ENCODE measurements at regions not wholly inside any gene's neighbourhood (a gene's known extent, or its start where the extent isn't known, plus 50 kb on each side); places are given as distances from the start of the nearest gene placed in this dataset.

DNA sequence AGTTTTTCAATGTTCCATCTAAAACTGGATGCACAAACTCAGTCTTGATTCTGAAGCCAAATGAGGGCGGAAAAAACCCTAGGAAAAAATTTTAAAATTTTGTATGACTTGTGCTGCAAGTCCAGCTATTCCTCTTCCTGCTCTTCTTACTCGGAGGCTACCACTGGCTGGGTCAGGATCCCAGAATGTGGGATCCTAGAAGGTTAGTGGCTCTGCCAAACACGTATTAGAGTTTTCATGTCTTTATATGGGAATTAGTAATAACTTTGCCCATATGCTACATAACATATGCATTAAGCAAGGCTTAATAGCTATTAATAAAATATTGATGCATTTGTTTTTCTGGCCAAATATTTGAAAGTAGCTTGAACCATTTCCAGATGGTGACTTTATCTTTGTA is 458.3 kb downstream of the AGTPBP1 start:
- Histone ChIP-seq H3K9me3 (no peaks in the 10 kb centered on the region), H3K27ac (no peak overlapping the region), H3K4me3 (no peak overlapping the region), H3K4me1 (no peaks in the 10 kb centered on the region), H3K36me3 (no peaks in the 10 kb centered on the region), H3K27me3 (no peaks in the 10 kb centered on the region)
- DNase-seq, result no peak
- in situ Hi-C loops (cut with MboI; ENCODE audit: low pct_ligation_motif_present in 1 of 4, low pct_unique_long_range_greater_than_20kb in 1 of 4, low sequenced_read_pairs in 3 of 4) (loop anchor here in 1 of 4 donors (25.0 kb wide), 1 partner anchor 104 kb away; no protein-coding TSS in a partner anchor), intact Hi-C loops (cut with DNase I; ENCODE audit: low total_unique reads) (no loop called here)
- WGBS, 2 donors (ENCODE audit: low coverage in 1 of 2), result 56 to 72% methylated on average over 3 of the region's 3 CpGs
- no peak for TF ChIP-seq POLR2AphosphoS5 (IDR thresholded peaks at IDR 0.05)
- no peak for TF ChIP-seq EP300 (IDR thresholded peaks at IDR 0.05; ENCODE audit: low read depth)
- TF ChIP-seq POLR2A (IDR thresholded peaks at IDR 0.05), result no peak
- TF ChIP-seq CTCF (IDR thresholded peaks at IDR 0.05), result no peak

GRCh38 chr9:85278769-85279168 is 463.0 kb downstream of the AGTPBP1 start:
- intact Hi-C loops (cut with DNase I; ENCODE audit: low total_unique reads), result no loop called here
- DNase-seq, result no peak
- no peaks in the 10 kb centered on the region for H3K9me3 ChIP-seq
- in situ Hi-C loops (cut with MboI; ENCODE audit: low pct_ligation_motif_present in 1 of 4, low pct_unique_long_range_greater_than_20kb in 1 of 4, low sequenced_read_pairs in 3 of 4), result loop anchor here in 1 of 4 donors (25.0 kb wide), 1 partner anchor 109 kb away; no protein-coding TSS in a partner anchor
- WGBS, 2 donors (ENCODE audit: low coverage in 1 of 2), result 65 to 71% methylated on average over 4 of the region's 4 CpGs
- no peaks in the 10 kb centered on the region for H3K27me3 ChIP-seq
- no peaks in the 10 kb centered on the region for H3K36me3 ChIP-seq
- TF ChIP-seq EP300 (IDR thresholded peaks at IDR 0.05; ENCODE audit: low read depth), result no peak
- TF ChIP-seq CTCF (IDR thresholded peaks at IDR 0.05), result no peak
- TF ChIP-seq POLR2AphosphoS5 (IDR thresholded peaks at IDR 0.05), result no peak
- TF ChIP-seq POLR2A (IDR thresholded peaks at IDR 0.05), result no peak
- H3K4me3 ChIP-seq, result no peak overlapping the region
- H3K4me1 ChIP-seq, result no peaks in the 10 kb centered on the region
- no peak overlapping the region for H3K27ac ChIP-seq

GRCh38 chr9:85276741-85277140 is 465.0 kb downstream of the AGTPBP1 start:
- H3K36me3 ChIP-seq, result no peaks in the 10 kb centered on the region
- DNase-seq, result no peak
- TF ChIP-seq POLR2AphosphoS5 (IDR thresholded peaks at IDR 0.05) (no peak), EP300 (IDR thresholded peaks at IDR 0.05; ENCODE audit: low read depth) (no peak)
- no peaks in the 10 kb centered on the region for H3K27me3 ChIP-seq
- 39 to 49% methylated on average over 4 of the region's 4 CpGs for WGBS, 2 donors (ENCODE audit: low coverage in 1 of 2)
- intact Hi-C loops (cut with DNase I; ENCODE audit: low total_unique reads) (no loop called here), in situ Hi-C loops (cut with MboI; ENCODE audit: low pct_ligation_motif_present in 1 of 4, low pct_unique_long_range_greater_than_20kb in 1 of 4, low sequenced_read_pairs in 3 of 4) (loop anchor here in 1 of 4 donors (25.0 kb wide), 1 partner anchor 111 kb away; no protein-coding TSS in a partner anchor)
- no peak overlapping the region for H3K4me3 ChIP-seq
- H3K4me1 ChIP-seq, result no peaks in the 10 kb centered on the region
- no peak overlapping the region for H3K27ac ChIP-seq
- no peaks in the 10 kb centered on the region for H3K9me3 ChIP-seq

DNA sequence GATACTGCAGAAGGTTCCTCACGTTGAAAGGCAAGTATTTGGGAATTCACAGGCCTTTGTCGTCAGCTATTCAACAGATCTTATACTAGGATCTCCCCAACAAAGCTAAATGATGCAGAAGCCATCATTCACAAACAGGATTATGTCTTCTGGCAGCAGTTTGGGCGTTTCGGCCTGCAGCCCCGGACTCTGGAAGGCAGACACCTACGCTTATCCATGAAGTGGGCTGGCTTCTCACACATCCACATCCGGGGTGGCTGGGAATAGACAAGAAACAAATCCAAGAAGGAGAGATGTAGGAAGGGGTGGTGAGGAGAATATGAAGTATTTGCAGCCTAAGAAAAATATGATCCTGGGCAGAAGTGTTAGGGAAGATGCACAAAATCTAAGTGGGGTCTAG is 471.9 kb downstream of the AGTPBP1 start:
- WGBS, 2 donors (ENCODE audit: low coverage in 1 of 2), result 71 to 81% methylated on average over 7 of the region's 7 CpGs
- DNase-seq, result no peak
- Histone ChIP-seq H3K27me3 (no peaks in the 10 kb centered on the region), H3K36me3 (no peaks in the 10 kb centered on the region), H3K4me1 (no peaks in the 10 kb centered on the region), H3K9me3 (no peaks in the 10 kb centered on the region), H3K27ac (no peak overlapping the region), H3K4me3 (no peak overlapping the region)
- intact Hi-C loops (cut with DNase I; ENCODE audit: low total_unique reads) (no loop called here), in situ Hi-C loops (cut with MboI; ENCODE audit: low pct_ligation_motif_present in 1 of 4, low pct_unique_long_range_greater_than_20kb in 1 of 4, low sequenced_read_pairs in 3 of 4) (loop anchor here in 2 of 4 donors (25.0 kb wide), 3 partner anchors 583 to 858 kb away; partner anchors contain the start of gene NTRK2 (in 1 of the 2))
- TF ChIP-seq POLR2AphosphoS5 (IDR thresholded peaks at IDR 0.05) (no peak), CTCF (IDR thresholded peaks at IDR 0.05) (no peak), POLR2A (IDR thresholded peaks at IDR 0.05) (no peak), EP300 (IDR thresholded peaks at IDR 0.05; ENCODE audit: low read depth) (no peak)

DNA sequence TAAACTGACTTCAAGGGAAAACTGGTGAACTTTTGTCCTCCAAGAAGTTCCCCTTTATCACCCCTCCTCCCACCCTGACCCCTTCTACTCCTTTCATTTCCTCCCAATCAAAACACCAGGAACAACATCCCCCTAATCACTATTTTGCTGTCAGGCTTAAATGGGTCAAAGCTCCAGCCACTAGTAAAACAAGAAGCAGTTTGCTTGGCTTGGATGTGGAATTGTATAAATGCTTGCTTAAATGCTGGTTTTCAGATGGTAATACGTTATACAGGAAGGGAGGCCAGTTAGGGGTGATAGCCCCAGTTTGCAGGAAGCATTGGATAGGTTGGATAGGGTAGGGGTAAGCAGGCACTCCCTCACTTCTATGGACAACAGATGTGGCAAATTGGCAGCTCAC is 473.6 kb downstream of the AGTPBP1 start:
- TF ChIP-seq CTCF (IDR thresholded peaks at IDR 0.05), result no peak
- TF ChIP-seq POLR2AphosphoS5 (IDR thresholded peaks at IDR 0.05), result no peak
- TF ChIP-seq EP300 (IDR thresholded peaks at IDR 0.05; ENCODE audit: low read depth), result no peak
- in situ Hi-C loops (cut with MboI; ENCODE audit: low pct_ligation_motif_present in 1 of 4, low pct_unique_long_range_greater_than_20kb in 1 of 4, low sequenced_read_pairs in 3 of 4) (loop anchor here in 2 of 4 donors (25.0 kb wide), 3 partner anchors 581 to 856 kb away; partner anchors contain the start of gene NTRK2 (in 1 of the 2)), intact Hi-C loops (cut with DNase I; ENCODE audit: low total_unique reads) (no loop called here)
- no peak overlapping the region for H3K4me3 ChIP-seq
- 45 to 60% methylated on average over 1 of the region's 1 CpG for WGBS, 2 donors (ENCODE audit: low coverage in 1 of 2)
- H3K36me3 ChIP-seq, result no peaks in the 10 kb centered on the region
- no peaks in the 10 kb centered on the region for H3K27me3 ChIP-seq
- H3K4me1 ChIP-seq, result no peaks in the 10 kb centered on the region
- H3K9me3 ChIP-seq, result no peaks in the 10 kb centered on the region
- DNase-seq, result no peak
- no peak overlapping the region for H3K27ac ChIP-seq

Measured in transverse colon (tissue), 4 donors.